ENCODE measurements at regions not wholly inside any gene's neighbourhood (a gene's known extent, or its start where the extent isn't known, plus 50 kb on each side); places are given as distances from the start of the nearest gene placed in this dataset.

DNA sequence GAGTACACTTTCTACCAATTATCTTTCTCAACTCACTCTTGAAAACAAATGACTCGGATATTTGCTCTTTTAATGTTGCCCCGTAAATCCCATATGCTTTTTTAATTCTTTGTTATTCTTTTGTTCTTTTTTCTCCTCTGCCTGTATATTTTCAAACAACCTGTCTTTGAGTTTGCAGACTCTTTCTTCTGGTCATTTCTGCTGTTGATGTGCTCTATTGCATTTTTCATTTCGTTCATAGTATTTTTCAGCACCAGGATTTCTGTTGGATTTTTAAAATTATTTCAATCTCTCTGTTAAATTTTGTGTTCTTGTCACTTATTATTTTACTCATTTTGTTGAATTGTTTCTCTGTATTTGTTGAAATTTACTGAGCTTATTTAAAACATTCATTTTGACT is 146.8 kb upstream of the B3GALT2 start:
- no peak overlapping the region for H3K27ac ChIP-seq (ENCODE audit: low read depth, low read length, poor library complexity, severe bottlenecking)
- no TSS peak for BruUV-seq (replicated peaks)
- no peaks in the 10 kb centered on the region for H3K79me2 ChIP-seq (ENCODE audit: insufficient read depth, low read depth, low read length)
- intact Hi-C loops (cut with micrococcal nuclease; ENCODE audit: unreplicated experiment): no loop called here
- 0 out of 2 replicates have a peak, but pooled peaks cover 8% of the 10 kb centered on the region for H3K9me3 ChIP-seq (ENCODE audit: low read length)
- no peaks in the 10 kb centered on the region for H3K36me3 ChIP-seq (ENCODE audit: insufficient read depth, low read length)
- CTCF ChIA-PET (ENCODE audit: unreplicated experiment): no interaction called here
- DNase-seq (ENCODE audit: low spot score): no peak
- H3K4me3 ChIP-seq (ENCODE audit: low read depth, low read length, poor library complexity, severe bottlenecking): no peak overlapping the region
- H3K4me1 ChIP-seq (ENCODE audit: insufficient read depth, low read length, poor library complexity, severe bottlenecking): no peaks in the 10 kb centered on the region
- TF ChIP-seq EZH2phosphoT487 (IDR thresholded peaks at IDR 0.05; ENCODE audit: borderline replicate concordance, low read depth, low read length): no peak
- no peak for TF ChIP-seq CTCF (conservative IDR thresholded peaks at IDR 0.05; ENCODE audit: low read length)
- no peak overlapping the region for H3K4me2 ChIP-seq (ENCODE audit: low read length)
- POLR2A ChIA-PET: interaction anchor here (1.0 kb wide), 1 partner anchor 18 kb away, joined by 3 read pairs; no protein-coding TSS in a partner anchor
- no peaks in the 10 kb centered on the region for H3K9me2 ChIP-seq (ENCODE audit: insufficient read depth, low read length)
- H4K20me1 ChIP-seq (ENCODE audit: insufficient read depth, low read length): no peaks in the 10 kb centered on the region
- H2AFZ ChIP-seq (ENCODE audit: low read length): no peak overlapping the region

DNA sequence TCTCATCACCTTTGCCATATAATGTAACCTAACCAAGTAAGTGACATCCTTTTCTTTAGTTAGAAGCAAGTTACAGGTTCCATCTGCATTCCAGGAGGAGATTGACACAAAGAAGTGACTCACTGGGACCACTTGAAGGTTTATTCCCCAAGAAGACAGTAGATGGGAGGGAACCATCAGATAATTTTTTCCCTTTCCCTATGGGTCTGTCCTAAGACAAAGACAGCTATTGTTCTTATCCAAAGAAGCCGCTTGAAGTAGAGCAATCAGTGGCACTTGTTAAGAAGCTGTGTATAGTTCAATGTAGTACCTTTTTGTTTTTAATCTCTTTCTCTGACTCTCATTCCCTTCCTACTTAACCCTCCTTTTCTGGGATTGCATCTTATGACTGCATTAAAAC is 139.9 kb upstream of the B3GALT2 start:
- intact Hi-C loops (cut with micrococcal nuclease; ENCODE audit: unreplicated experiment): no loop called here
- no peak for DNase-seq (ENCODE audit: low spot score)
- BruUV-seq (replicated peaks): no TSS peak
- Histone ChIP-seq H3K9me2 (ENCODE audit: insufficient read depth, low read length) (no peaks in the 10 kb centered on the region), H4K20me1 (ENCODE audit: insufficient read depth, low read length) (no peaks in the 10 kb centered on the region), H3K36me3 (ENCODE audit: insufficient read depth, low read length) (no peaks in the 10 kb centered on the region), H3K27ac (ENCODE audit: low read depth, low read length, poor library complexity, severe bottlenecking) (no peak overlapping the region), H3K4me1 (ENCODE audit: insufficient read depth, low read length, poor library complexity, severe bottlenecking) (no peaks in the 10 kb centered on the region), H3K4me2 (ENCODE audit: low read length) (no peak overlapping the region), H3K79me2 (ENCODE audit: insufficient read depth, low read depth, low read length) (no peaks in the 10 kb centered on the region), H2AFZ (ENCODE audit: low read length) (no peak overlapping the region), H3K9me3 (ENCODE audit: low read length) (no peaks in the 10 kb centered on the region), H3K4me3 (ENCODE audit: low read depth, low read length, poor library complexity, severe bottlenecking) (no peak overlapping the region)
- TF ChIP-seq CTCF (conservative IDR thresholded peaks at IDR 0.05; ENCODE audit: low read length): no peak
- no peak for TF ChIP-seq EZH2phosphoT487 (IDR thresholded peaks at IDR 0.05; ENCODE audit: borderline replicate concordance, low read depth, low read length)
- ChIA-PET POLR2A (interaction anchor here (1.1 kb wide), 1 partner anchor 14 kb away, joined by 3 read pairs; no protein-coding TSS in a partner anchor), CTCF (ENCODE audit: unreplicated experiment) (no interaction called here)

DNA sequence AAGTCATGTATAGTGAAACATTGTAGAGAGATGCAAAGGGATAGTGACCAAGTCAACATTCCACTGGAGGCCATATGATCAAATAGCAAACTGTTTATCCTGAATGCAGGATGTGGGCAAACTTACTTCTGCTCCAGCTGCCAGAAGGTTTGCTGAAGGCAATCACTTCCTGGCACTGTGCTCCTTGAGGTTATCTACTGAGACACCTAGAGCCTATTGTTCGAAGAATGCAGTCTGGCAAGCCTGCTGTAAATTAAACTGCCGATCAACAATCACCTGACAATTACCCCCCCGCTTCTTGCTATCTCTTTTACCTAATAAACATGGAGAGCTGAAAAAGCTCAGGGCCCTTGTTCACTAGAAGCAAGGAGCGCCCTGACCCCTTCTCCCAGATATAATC is 139.4 kb upstream of the B3GALT2 start:
- Histone ChIP-seq H3K79me2 (ENCODE audit: insufficient read depth, low read depth, low read length) (no peaks in the 10 kb centered on the region), H3K9me3 (ENCODE audit: low read length) (no peaks in the 10 kb centered on the region), H3K27ac (ENCODE audit: low read depth, low read length, poor library complexity, severe bottlenecking) (no peak overlapping the region), H2AFZ (ENCODE audit: low read length) (no peak overlapping the region), H3K4me1 (ENCODE audit: insufficient read depth, low read length, poor library complexity, severe bottlenecking) (no peaks in the 10 kb centered on the region), H4K20me1 (ENCODE audit: insufficient read depth, low read length) (no peaks in the 10 kb centered on the region), H3K36me3 (ENCODE audit: insufficient read depth, low read length) (no peaks in the 10 kb centered on the region), H3K4me3 (ENCODE audit: low read depth, low read length, poor library complexity, severe bottlenecking) (no peak overlapping the region), H3K9me2 (ENCODE audit: insufficient read depth, low read length) (no peaks in the 10 kb centered on the region), H3K4me2 (ENCODE audit: low read length) (no peak overlapping the region)
- TF ChIP-seq EZH2phosphoT487 (IDR thresholded peaks at IDR 0.05; ENCODE audit: borderline replicate concordance, low read depth, low read length): no peak
- DNase-seq (ENCODE audit: low spot score): no peak
- POLR2A ChIA-PET: interaction anchor here (0.7 to 1.1 kb wide), 2 partner anchors 13 to 1250 kb away, joined by 3 read pairs; no protein-coding TSS in a partner anchor
- no TSS peak for BruUV-seq (replicated peaks)
- intact Hi-C loops (cut with micrococcal nuclease; ENCODE audit: unreplicated experiment): no loop called here
- CTCF ChIA-PET (ENCODE audit: unreplicated experiment): no interaction called here
